PFSK-1 (cell line): ENCODE measurements at regions not wholly inside any gene's neighbourhood (a gene's known extent, or its start where the extent isn't known, plus 50 kb on each side); places are given as distances from the start of the nearest gene placed in this dataset.

Experiments used
- FOXP2 ChIP-seq: optimal IDR thresholded peaks from 2 replicates; pipeline ENCODE3; 2011; ENCODE audit warnings: borderline replicate concordance, control low read depth, inconsistent platforms; ENCODE audit not compliant: insufficient read depth; ENCODE audit errors: extremely low read length, extremely low read depth
- POLR2AphosphoS5 ChIP-seq: IDR thresholded peaks from 2 replicates; pipeline ENCODE4 v1.6.1; 2012; ENCODE audit warnings: low read depth, mild to moderate bottlenecking, control low read depth, low read length, moderate library complexity
- SIN3A ChIP-seq: IDR thresholded peaks from 2 replicates; pipeline ENCODE4 v1.6.1; 2012; ENCODE audit warnings: mild to moderate bottlenecking, low read length, moderate library complexity, borderline replicate concordance; ENCODE audit not compliant: insufficient read depth
- TAF1 ChIP-seq: IDR thresholded peaks from 2 replicates; pipeline ENCODE4 v1.6.1; 2012; ENCODE audit warnings: low read length, control low read depth, borderline replicate concordance; ENCODE audit not compliant: insufficient read depth
- TF ChIP-seq, protein P1 (sequence below), 2 experiments: IDR thresholded peaks; 2 replicates each; pipeline versions ENCODE4 v1.6.1 to v1.8.0; 2011 to 2012; ENCODE audit warnings: low read depth in 2 of 2, low read length in 2 of 2, control low read depth in 1 of 2, inconsistent platforms in 1 of 2, mild to moderate bottlenecking in 1 of 2, moderate library complexity in 1 of 2; ENCODE audit not compliant: insufficient read depth in 1 of 2

DNA sequence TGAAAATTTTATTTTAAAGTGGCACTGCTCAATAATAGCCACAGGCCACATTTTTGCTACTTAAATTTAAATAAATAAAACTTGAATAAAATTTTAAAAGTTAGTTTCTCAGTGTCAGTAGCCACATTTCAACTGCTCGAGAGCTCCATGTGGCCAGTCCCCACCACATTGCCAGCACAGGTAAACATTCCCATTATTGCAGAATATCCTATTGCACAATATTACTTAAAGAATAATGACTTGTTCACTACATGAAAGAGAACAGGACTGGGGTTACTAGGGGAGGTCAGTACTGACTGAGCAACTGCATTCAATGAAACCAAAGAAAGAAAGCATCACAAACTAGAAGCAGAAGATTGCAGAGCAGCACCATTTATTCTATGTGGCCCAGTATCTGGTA lies 2201.6 kb upstream of the TENM3 start:
- TF ChIP-seq POLR2AphosphoS5 (no peak), FOXP2 (no peak), SIN3A (no peak), TAF1 (no peak)
- TF ChIP-seq, protein P1, sequence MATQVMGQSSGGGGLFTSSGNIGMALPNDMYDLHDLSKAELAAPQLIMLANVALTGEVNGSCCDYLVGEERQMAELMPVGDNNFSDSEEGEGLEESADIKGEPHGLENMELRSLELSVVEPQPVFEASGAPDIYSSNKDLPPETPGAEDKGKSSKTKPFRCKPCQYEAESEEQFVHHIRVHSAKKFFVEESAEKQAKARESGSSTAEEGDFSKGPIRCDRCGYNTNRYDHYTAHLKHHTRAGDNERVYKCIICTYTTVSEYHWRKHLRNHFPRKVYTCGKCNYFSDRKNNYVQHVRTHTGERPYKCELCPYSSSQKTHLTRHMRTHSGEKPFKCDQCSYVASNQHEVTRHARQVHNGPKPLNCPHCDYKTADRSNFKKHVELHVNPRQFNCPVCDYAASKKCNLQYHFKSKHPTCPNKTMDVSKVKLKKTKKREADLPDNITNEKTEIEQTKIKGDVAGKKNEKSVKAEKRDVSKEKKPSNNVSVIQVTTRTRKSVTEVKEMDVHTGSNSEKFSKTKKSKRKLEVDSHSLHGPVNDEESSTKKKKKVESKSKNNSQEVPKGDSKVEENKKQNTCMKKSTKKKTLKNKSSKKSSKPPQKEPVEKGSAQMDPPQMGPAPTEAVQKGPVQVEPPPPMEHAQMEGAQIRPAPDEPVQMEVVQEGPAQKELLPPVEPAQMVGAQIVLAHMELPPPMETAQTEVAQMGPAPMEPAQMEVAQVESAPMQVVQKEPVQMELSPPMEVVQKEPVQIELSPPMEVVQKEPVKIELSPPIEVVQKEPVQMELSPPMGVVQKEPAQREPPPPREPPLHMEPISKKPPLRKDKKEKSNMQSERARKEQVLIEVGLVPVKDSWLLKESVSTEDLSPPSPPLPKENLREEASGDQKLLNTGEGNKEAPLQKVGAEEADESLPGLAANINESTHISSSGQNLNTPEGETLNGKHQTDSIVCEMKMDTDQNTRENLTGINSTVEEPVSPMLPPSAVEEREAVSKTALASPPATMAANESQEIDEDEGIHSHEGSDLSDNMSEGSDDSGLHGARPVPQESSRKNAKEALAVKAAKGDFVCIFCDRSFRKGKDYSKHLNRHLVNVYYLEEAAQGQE (IDR thresholded peaks at IDR 0.05; ENCODE audit: insufficient read depth in 1 of 2, low read depth in 2 of 2, low read length in 2 of 2) = no peak

DNA sequence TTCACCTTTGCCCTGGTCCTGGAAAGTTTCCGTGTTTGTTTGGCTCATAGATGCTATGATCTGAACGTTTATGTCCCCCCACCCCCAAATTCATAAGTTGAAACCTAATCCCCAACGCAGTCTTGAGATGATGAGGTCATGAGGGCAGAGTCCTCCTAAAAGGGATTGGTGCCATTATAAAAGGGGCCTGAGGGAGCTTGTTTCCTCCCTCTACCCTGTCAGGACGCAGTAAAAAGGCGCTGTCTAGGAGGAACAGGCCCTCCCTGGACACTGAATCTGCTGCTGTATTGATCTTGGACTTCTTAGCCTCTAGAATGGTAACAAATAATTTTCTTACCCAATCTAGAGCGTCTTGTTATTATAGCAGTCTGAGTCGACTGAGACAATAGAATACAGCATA lies 2190.6 kb upstream of the TENM3 start:
- TF ChIP-seq SIN3A (no peak), TAF1 (no peak), FOXP2 (no peak), POLR2AphosphoS5 (no peak)
- TF ChIP-seq, protein P1 (IDR thresholded peaks at IDR 0.05; ENCODE audit: insufficient read depth in 1 of 2, low read depth in 2 of 2, low read length in 2 of 2) = no peak

DNA sequence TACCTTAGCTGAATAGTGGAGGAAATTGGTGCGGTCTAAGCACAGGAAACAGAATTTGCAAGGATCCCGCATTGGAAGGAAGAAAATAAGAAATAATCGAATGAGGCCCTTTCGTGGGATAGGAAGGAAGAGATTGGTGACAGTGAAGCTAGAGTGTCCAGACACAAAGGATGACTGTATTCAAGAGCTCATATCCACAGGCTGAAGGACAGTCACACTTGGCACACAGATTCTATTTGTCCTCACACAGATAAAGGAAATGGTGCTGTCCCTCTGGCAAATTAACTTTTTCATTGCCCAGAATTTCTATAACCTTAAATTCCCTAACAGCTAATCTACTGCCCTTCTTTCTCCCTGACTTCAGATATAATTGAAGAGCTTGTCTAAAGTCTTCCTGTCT lies 2188.9 kb upstream of the TENM3 start:
- TF ChIP-seq SIN3A (no peak), FOXP2 (no peak), POLR2AphosphoS5 (no peak), TAF1 (no peak)
- TF ChIP-seq, protein P1 (IDR thresholded peaks at IDR 0.05; ENCODE audit: insufficient read depth in 1 of 2, low read depth in 2 of 2, low read length in 2 of 2) = no peak

DNA sequence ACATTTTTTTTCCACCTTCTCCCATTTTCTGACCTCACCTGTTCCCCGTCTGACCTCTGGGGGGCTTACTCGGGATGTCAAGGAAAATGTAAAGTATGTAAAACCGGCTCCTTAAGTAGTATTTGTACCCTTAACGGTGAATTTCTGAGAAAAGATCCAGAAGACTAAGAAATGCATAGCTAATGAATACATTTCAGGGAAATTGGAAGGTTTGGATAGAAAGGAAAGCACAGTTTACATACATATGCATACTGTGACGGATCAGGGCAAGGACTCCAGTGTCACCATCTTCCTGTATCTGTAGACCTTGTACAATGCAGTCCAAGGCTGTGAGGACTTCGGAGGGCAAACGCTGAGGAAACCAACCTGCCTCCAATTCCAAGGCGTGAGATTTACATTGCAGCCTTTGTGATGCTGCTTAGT lies 2185.9 kb upstream of the TENM3 start:
- no peak for TF ChIP-seq TAF1
- no peak for TF ChIP-seq FOXP2
- TF ChIP-seq, protein P1 (IDR thresholded peaks at IDR 0.05; ENCODE audit: insufficient read depth in 1 of 2, low read depth in 2 of 2, low read length in 2 of 2) = no peak
- TF ChIP-seq POLR2AphosphoS5 = no peak
- TF ChIP-seq SIN3A = no peak
